Mesendoderm (in vitro differentiated cells): ENCODE measurements at regions not wholly inside any gene's neighbourhood (a gene's known extent, or its start where the extent isn't known, plus 50 kb on each side); places are given as distances from the start of the nearest gene placed in this dataset.
A peak's percentile ranks its signal among the peaks of the same experiment; 100 is the strongest.
"Not testable (repeated sequence)": the region's sequence is repeated elsewhere in the genome, so short reads cannot be mapped to it uniquely, and the experiment has no call there.

ENCODE experiments used
- DNase-seq: peaks from one replicate; pipeline ENCODE4 v3.0.0; 2013
- H2AK5ac ChIP-seq: 2 replicates; pipeline ENCODE4 v1.6.1; 2013; ENCODE audit warnings: low read length, inconsistent platforms
- H2BK120ac ChIP-seq: 2 replicates; pipeline ENCODE4 v1.6.1; 2013; ENCODE audit warnings: low read depth, mild to moderate bottlenecking, low read length, moderate library complexity, mixed read lengths
- H2BK15ac ChIP-seq: replicated peaks from 2 replicates; pipeline ENCODE4 v1.6.1; 2013; ENCODE audit warnings: low read depth, mild to moderate bottlenecking, moderate library complexity
- H2BK5ac ChIP-seq: 2 replicates; pipeline ENCODE4 v1.6.1; 2013; ENCODE audit warnings: low read length, inconsistent platforms
- H3K18ac ChIP-seq: 2 replicates; pipeline ENCODE4 v1.6.1; 2013; ENCODE audit warnings: mild to moderate bottlenecking, low read length, mixed read lengths
- H3K23ac ChIP-seq: one replicate; pipeline ENCODE4 v1.6.1; 2013; ENCODE audit warnings: low read length
- H3K27ac ChIP-seq: 2 replicates; pipeline ENCODE4 v1.5.1; 2013; ENCODE audit warnings: low read depth, mild to moderate bottlenecking, inconsistent platforms, low read length, moderate library complexity
- H3K27me3 ChIP-seq: 2 replicates; pipeline ENCODE4 v1.6.1; 2013; ENCODE audit warnings: low read length, control low read depth, mild to moderate bottlenecking, inconsistent platforms; ENCODE audit not compliant: insufficient read depth, poor library complexity
- H3K36me3 ChIP-seq: 2 replicates; pipeline ENCODE4 v1.6.1; 2013; ENCODE audit warnings: low read length, inconsistent platforms; ENCODE audit not compliant: control insufficient read depth, insufficient read depth
- H3K4ac ChIP-seq: one replicate; pipeline ENCODE4 v1.6.1; 2013; ENCODE audit warnings: low read depth, mild to moderate bottlenecking, low read length, moderate library complexity
- H3K4me1 ChIP-seq: 2 replicates; pipeline ENCODE4 v1.6.1; 2013; ENCODE audit warnings: low read depth, low read length, inconsistent platforms; ENCODE audit not compliant: control insufficient read depth
- H3K4me2 ChIP-seq: 2 replicates; pipeline ENCODE4 v1.6.1; 2013; ENCODE audit warnings: low read length
- H3K4me3 ChIP-seq: 2 replicates; pipeline ENCODE4 v1.5.1; 2013; ENCODE audit warnings: mild to moderate bottlenecking, low read length
- H3K56ac ChIP-seq: one replicate; pipeline ENCODE4 v1.6.1; 2013; ENCODE audit warnings: low read length
- H3K79me1 ChIP-seq: 2 replicates; pipeline ENCODE4 v1.6.1; 2013; ENCODE audit warnings: low read length, inconsistent platforms
- H3K79me2 ChIP-seq: 2 replicates; pipeline ENCODE4 v1.6.1; 2013; ENCODE audit warnings: mild to moderate bottlenecking, low read length; ENCODE audit not compliant: control insufficient read depth, insufficient read depth
- H3K9ac ChIP-seq: 2 replicates; pipeline ENCODE4 v1.6.1; 2013; ENCODE audit warnings: low read length, inconsistent platforms
- H4K5ac ChIP-seq: one replicate; pipeline ENCODE4 v1.6.1; 2013; ENCODE audit warnings: low read length
- H4K8ac ChIP-seq: one replicate; pipeline ENCODE4 v1.6.1; 2013; ENCODE audit warnings: low read depth, mild to moderate bottlenecking, control low read depth, low read length, moderate library complexity
- WGBS: extraction: QIAGEN DNeasy Blood & Tissue Kit; methylation state at CpG from one replicate; pipeline ENCODE4 v1.1.7; 2013; ENCODE audit warnings: low lambda C conversion rate, missing lambda C conversion rate; ENCODE audit not compliant: insufficient coverage; ENCODE audit errors: extremely low coverage; 5-methylcytosine and 5-hydroxymethylcytosine counted together

- not testable (repeated sequence) for H4K8ac ChIP-seq, H2BK120ac ChIP-seq, H3K4me1 ChIP-seq, H4K5ac ChIP-seq, H3K79me1 ChIP-seq, H3K27ac ChIP-seq, H3K23ac ChIP-seq, H3K4me3 ChIP-seq, H3K56ac ChIP-seq, H3K18ac ChIP-seq, H2BK5ac ChIP-seq, H3K4ac ChIP-seq, H3K4me2 ChIP-seq, DNase-seq, H3K9ac ChIP-seq, H2BK15ac ChIP-seq, H2AK5ac ChIP-seq, H3K36me3 ChIP-seq, H3K79me2 ChIP-seq, H3K27me3 ChIP-seq
- no CpG with 5 or more reads among the region's 4 CpGs for whole genome bisulfite sequencing
Measured at GRCh38 chr3:198151867-198152266, 191.8 kb downstream of the LMLN start.

GRCh38 chr3:198155771-198156170 lies 195.8 kb downstream of the LMLN start:
- not testable (repeated sequence) for H4K8ac ChIP-seq, H2BK120ac ChIP-seq, H3K27me3 ChIP-seq, H4K5ac ChIP-seq, H3K79me2 ChIP-seq, H2BK15ac ChIP-seq, H3K4me1 ChIP-seq, H3K27ac ChIP-seq, H2BK5ac ChIP-seq, H3K4me3 ChIP-seq, H3K18ac ChIP-seq, H3K4ac ChIP-seq, H3K23ac ChIP-seq, H3K79me1 ChIP-seq, H3K56ac ChIP-seq, H3K4me2 ChIP-seq, H3K36me3 ChIP-seq, H2AK5ac ChIP-seq, H3K9ac ChIP-seq, DNase-seq
- WGBS = no CpG with 5 or more reads among the region's 7 CpGs

- not testable (repeated sequence) for H3K36me3 ChIP-seq
Measured at GRCh38 chr3:198157231-198157868, 197.3 kb downstream of the LMLN start.

GRCh38 chr3:198158007-198158406 lies 198.0 kb downstream of the LMLN start:
- not testable (repeated sequence) for H3K4me3 ChIP-seq

More at GRCh38 chr3:198157231-198157868, 197.3 kb downstream of the LMLN start:
- not testable (repeated sequence) for H2BK120ac ChIP-seq, H3K4me2 ChIP-seq, H3K4me1 ChIP-seq, H2BK15ac ChIP-seq, H3K27me3 ChIP-seq, DNase-seq, H3K18ac ChIP-seq, H2AK5ac ChIP-seq, H3K56ac ChIP-seq, H3K79me2 ChIP-seq, H3K4ac ChIP-seq, H3K9ac ChIP-seq, H4K8ac ChIP-seq, H3K23ac ChIP-seq, H2BK5ac ChIP-seq, H3K79me1 ChIP-seq, H4K5ac ChIP-seq, H3K4me3 ChIP-seq, H3K27ac ChIP-seq
- WGBS = no CpG with 5 or more reads among the region's 42 CpGs

DNA sequence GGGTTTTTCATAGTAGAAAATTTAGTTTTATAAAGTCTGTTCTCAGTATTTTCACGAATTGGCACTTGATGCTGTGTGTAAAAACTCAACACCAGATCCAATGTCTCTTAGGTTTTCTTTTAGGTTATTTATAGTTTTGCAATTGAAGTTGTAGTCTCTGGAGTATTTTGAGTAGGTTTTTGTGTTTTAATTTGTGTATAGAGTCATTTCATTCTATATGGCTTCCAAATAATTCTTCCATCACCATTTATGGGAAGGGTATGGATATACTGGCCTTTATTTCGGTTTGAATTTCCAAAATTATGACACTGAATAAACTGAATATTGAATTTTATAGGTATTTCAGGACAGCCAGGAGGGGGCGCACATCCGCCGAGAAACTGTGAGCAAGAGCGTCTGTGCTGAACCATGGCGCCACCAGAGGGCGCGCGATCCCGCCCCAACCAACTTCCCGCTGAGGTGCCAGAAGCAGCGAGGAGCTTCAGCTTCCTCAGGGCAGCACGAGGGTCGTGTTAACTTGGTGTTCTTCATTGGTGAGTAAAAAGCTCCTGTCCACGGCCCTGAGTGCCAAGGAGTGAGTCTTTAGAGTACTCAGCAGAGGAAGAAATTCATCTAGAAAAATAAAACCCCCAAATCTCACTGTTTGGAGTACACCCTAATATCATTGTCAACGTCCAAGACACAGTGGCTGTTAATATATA lies 207.5 kb downstream of the LMLN start:
- H2AK5ac ChIP-seq, H3K4ac ChIP-seq, H3K27ac ChIP-seq, H2BK120ac ChIP-seq, H2BK5ac ChIP-seq, H4K5ac ChIP-seq, H3K56ac ChIP-seq, H2BK15ac ChIP-seq, H3K23ac ChIP-seq, H3K4me2 ChIP-seq, H3K36me3 ChIP-seq, H4K8ac ChIP-seq, H3K27me3 ChIP-seq, H3K4me1 ChIP-seq, H3K9ac ChIP-seq, H3K18ac ChIP-seq, H3K4me3 ChIP-seq, H3K79me1 ChIP-seq: not testable (repeated sequence)
- H3K79me2 ChIP-seq = peaks cover 11% of the 10 kb centered on the region
- no CpG with 5 or more reads among the region's 17 CpGs for WGBS
- DNase-seq = peak; percentile 65

More at GRCh38 chr3:198158007-198158406, 198.0 kb downstream of the LMLN start:
- not testable (repeated sequence) for H2BK5ac ChIP-seq, H2BK120ac ChIP-seq, DNase-seq, H4K5ac ChIP-seq, H3K79me1 ChIP-seq, H3K27ac ChIP-seq, H3K79me2 ChIP-seq, H3K56ac ChIP-seq, H2AK5ac ChIP-seq, H2BK15ac ChIP-seq, H3K18ac ChIP-seq, H4K8ac ChIP-seq, H3K4me1 ChIP-seq, H3K4ac ChIP-seq, H3K4me2 ChIP-seq, H3K27me3 ChIP-seq, H3K23ac ChIP-seq, H3K36me3 ChIP-seq
- WGBS = no CpG with 5 or more reads among the region's 12 CpGs
- H3K9ac ChIP-seq = peak overlapping the region; percentile 36
